OCI-LY1 (cell line): ENCODE measurements at regions not wholly inside any gene's neighbourhood (a gene's known extent, or its start where the extent isn't known, plus 50 kb on each side); places are given as distances from the start of the nearest gene placed in this dataset.

Source experiments
- H2AFZ ChIP-seq: fragments of 200-600 bp; sonication (generic), shearing (Covaris generic); 2 replicates; pipeline ENCODE4 v1.6.0; 2014; ENCODE audit warnings: antibody characterized with exemption, mild to moderate bottlenecking, low read length
- H3F3A ChIP-seq: fragments of 200-600 bp; sonication (generic), shearing (Covaris generic); 2 replicates; pipeline ENCODE4 v1.6.0; 2014; ENCODE audit warnings: mild to moderate bottlenecking, antibody characterized with exemption, low read length, moderate library complexity; ENCODE audit not compliant: insufficient read depth
- H3K27ac ChIP-seq: fragments of 200-600 bp; sonication (generic); 2 replicates; pipeline ENCODE4 v1.5.1; 2014; ENCODE audit warnings: low read length, mixed run types, mild to moderate bottlenecking, low read depth; ENCODE audit not compliant: poor library complexity, severe bottlenecking
- H3K27me3 ChIP-seq: fragments of 200-600 bp; sonication (generic); 2 replicates; pipeline ENCODE4 v1.6.0; 2014; ENCODE audit warnings: antibody characterized with exemption, mild to moderate bottlenecking, low read length, moderate library complexity; ENCODE audit not compliant: insufficient read depth
- H3K36me3 ChIP-seq: fragments of 200-600 bp; sonication (generic); 2 replicates; pipeline ENCODE4 v1.6.1; 2014; ENCODE audit warnings: mild to moderate bottlenecking, antibody characterized with exemption, low read length, moderate library complexity, mixed read lengths; ENCODE audit not compliant: insufficient read depth
- H3K4me1 ChIP-seq: fragments of 200-600 bp; sonication (generic); 2 replicates; pipeline ENCODE4 v1.5.1; 2014; ENCODE audit warnings: mild to moderate bottlenecking, low read length, moderate library complexity; ENCODE audit not compliant: insufficient read depth, severe bottlenecking
- H3K4me2 ChIP-seq: fragments of 200-600 bp; sonication (generic), shearing (Covaris generic); 2 replicates; pipeline ENCODE4 v1.6.1; 2014; ENCODE audit warnings: low read length
- H3K4me3 ChIP-seq: fragments of 200-600 bp; sonication (generic); 2 replicates; pipeline ENCODE4 v1.5.1; 2014; ENCODE audit warnings: low read length, low read depth, mild to moderate bottlenecking, mixed read lengths; ENCODE audit not compliant: poor library complexity, severe bottlenecking
- H3K79me2 ChIP-seq: fragments of 200-600 bp; shearing (Covaris generic); 2 replicates; pipeline ENCODE4 v1.6.1; 2016; ENCODE audit warnings: mixed run types, low read length, mixed read lengths; ENCODE audit not compliant: insufficient read depth
- H3K9ac ChIP-seq: fragments of 200-600 bp; sonication (generic), shearing (Covaris generic); 2 replicates; pipeline ENCODE4 v1.6.1; 2014; ENCODE audit warnings: mild to moderate bottlenecking, low read length, mixed read lengths
- H3K9me2 ChIP-seq: fragments of 200-600 bp; sonication (generic), shearing (Covaris generic); 2 replicates; pipeline ENCODE4 v1.6.1; 2014; ENCODE audit warnings: low read depth, mild to moderate bottlenecking, low read length, mixed read lengths
- H3K9me3 ChIP-seq: fragments of 200-600 bp; shearing (Covaris generic); 2 replicates; pipeline ENCODE4 v1.6.1; 2014; ENCODE audit warnings: low read length, mixed read lengths
- H4K20me1 ChIP-seq: fragments of 200-600 bp; sonication (generic), shearing (Covaris generic); 2 replicates; pipeline ENCODE4 v1.6.0; 2016; ENCODE audit warnings: mild to moderate bottlenecking, low read length; ENCODE audit not compliant: insufficient read depth
- CTCF ChIP-seq: fragments of 200-600 bp; sonication (generic), shearing (Covaris generic); IDR thresholded peaks from 2 replicates; pipeline ENCODE4 v1.5.1; 2017; ENCODE audit warnings: mild to moderate bottlenecking, antibody characterized with exemption, low read length, moderate library complexity, mixed read lengths
- EZH2 ChIP-seq: fragments of 200-600 bp; sonication (generic), shearing (Covaris generic); IDR thresholded peaks from 2 replicates; pipeline ENCODE4 v1.8.0; 2017; ENCODE audit warnings: borderline replicate concordance, mixed run types, mild to moderate bottlenecking, antibody characterized with exemption, low read length, moderate library complexity, mixed read lengths

- Histone ChIP-seq H4K20me1 (no peaks in the 10 kb centered on the region), H3K4me1 (no peaks in the 10 kb centered on the region), H3K4me3 (no peak overlapping the region), H3F3A (no peaks in the 10 kb centered on the region), H3K9me3 (no peaks in the 10 kb centered on the region), H2AFZ (no peak overlapping the region), H3K79me2 (no peaks in the 10 kb centered on the region), H3K27ac (no peak overlapping the region), H3K36me3 (no peaks in the 10 kb centered on the region), H3K4me2 (no peak overlapping the region), H3K9me2 (no peaks in the 10 kb centered on the region), H3K9ac (no peak overlapping the region), H3K27me3 (no peaks in the 10 kb centered on the region)
- TF ChIP-seq EZH2 (no peak), CTCF (no peak)
These were observed 347.3 kb upstream of the CDH7 start for GRCh38 chr18:65403534-65403933.

- no peak overlapping the region for H3K4me2 ChIP-seq
- H3F3A ChIP-seq, result no peaks in the 10 kb centered on the region
- no peak overlapping the region for H3K27ac ChIP-seq
- H3K4me1 ChIP-seq, result no peaks in the 10 kb centered on the region
- H3K27me3 ChIP-seq, result no peaks in the 10 kb centered on the region
- no peaks in the 10 kb centered on the region for H3K9me2 ChIP-seq
- no peak overlapping the region for H3K4me3 ChIP-seq
- no peaks in the 10 kb centered on the region for H3K79me2 ChIP-seq
- TF ChIP-seq CTCF, result no peak
- TF ChIP-seq EZH2, result no peak
- H4K20me1 ChIP-seq, result no peaks in the 10 kb centered on the region
- H2AFZ ChIP-seq, result no peak overlapping the region
- no peak overlapping the region for H3K9ac ChIP-seq
- no peaks in the 10 kb centered on the region for H3K36me3 ChIP-seq
- no peaks in the 10 kb centered on the region for H3K9me3 ChIP-seq
These were observed 351.7 kb upstream of the CDH7 start for GRCh38 chr18:65399091-65399490.

GRCh38 chr18:65398347-65399075 lies 352.3 kb upstream of the CDH7 start:
- Histone ChIP-seq H3K36me3 (no peaks in the 10 kb centered on the region), H3K27ac (no peak overlapping the region), H3K9ac (no peak overlapping the region), H3K9me2 (no peaks in the 10 kb centered on the region), H3F3A (no peaks in the 10 kb centered on the region), H4K20me1 (no peaks in the 10 kb centered on the region), H2AFZ (no peak overlapping the region), H3K4me1 (no peaks in the 10 kb centered on the region), H3K4me2 (no peak overlapping the region), H3K79me2 (no peaks in the 10 kb centered on the region), H3K27me3 (no peaks in the 10 kb centered on the region), H3K4me3 (no peak overlapping the region), H3K9me3 (no peaks in the 10 kb centered on the region)
- no peak for TF ChIP-seq EZH2

- no peaks in the 10 kb centered on the region for H3K4me1 ChIP-seq
- H3K9ac ChIP-seq, result no peak overlapping the region
- H3K27ac ChIP-seq, result no peak overlapping the region
- H3K36me3 ChIP-seq, result no peaks in the 10 kb centered on the region
- H3K4me2 ChIP-seq, result no peak overlapping the region
- no peaks in the 10 kb centered on the region for H3F3A ChIP-seq
- no peaks in the 10 kb centered on the region for H3K79me2 ChIP-seq
- H3K9me2 ChIP-seq, result no peaks in the 10 kb centered on the region
- TF ChIP-seq CTCF (no peak), EZH2 (no peak)
- H4K20me1 ChIP-seq, result no peaks in the 10 kb centered on the region
- H3K9me3 ChIP-seq, result no peaks in the 10 kb centered on the region
- no peaks in the 10 kb centered on the region for H3K27me3 ChIP-seq
- H2AFZ ChIP-seq, result no peak overlapping the region
- H3K4me3 ChIP-seq, result no peak overlapping the region
These were observed 369.8 kb upstream of the CDH7 start for GRCh38 chr18:65380986-65381385.
